OCI-LY7 (cell line): ENCODE measurements at regions not wholly inside any gene's neighbourhood (a gene's known extent, or its start where the extent isn't known, plus 50 kb on each side); places are given as distances from the start of the nearest gene placed in this dataset.

Experiments used
- CTCF ChIP-seq: fragments of 200-600 bp; sonication (generic); conservative IDR thresholded peaks from 2 replicates; pipeline ENCODE4 v1.5.1; 2014; ENCODE audit warnings: mild to moderate bottlenecking, antibody characterized with exemption, low read length, moderate library complexity, mixed read lengths
- EZH2phosphoT487 ChIP-seq: fragments of 200-600 bp; sonication (generic); IDR thresholded peaks from 2 replicates; pipeline ENCODE4 v1.6.1; 2018; ENCODE audit warnings: low read depth, borderline replicate concordance, mild to moderate bottlenecking, mixed run types, antibody characterized with exemption, low read length, moderate library complexity, mixed read lengths

- no peak for TF ChIP-seq EZH2phosphoT487
- no peak for TF ChIP-seq CTCF
Observed at GRCh38 chr3:16739541-16740105, 134.4 kb upstream of the DAZL start.
